ENCODE measurements at regions not wholly inside any gene's neighbourhood (a gene's known extent, or its start where the extent isn't known, plus 50 kb on each side); places are given as distances from the start of the nearest gene placed in this dataset.

DNA sequence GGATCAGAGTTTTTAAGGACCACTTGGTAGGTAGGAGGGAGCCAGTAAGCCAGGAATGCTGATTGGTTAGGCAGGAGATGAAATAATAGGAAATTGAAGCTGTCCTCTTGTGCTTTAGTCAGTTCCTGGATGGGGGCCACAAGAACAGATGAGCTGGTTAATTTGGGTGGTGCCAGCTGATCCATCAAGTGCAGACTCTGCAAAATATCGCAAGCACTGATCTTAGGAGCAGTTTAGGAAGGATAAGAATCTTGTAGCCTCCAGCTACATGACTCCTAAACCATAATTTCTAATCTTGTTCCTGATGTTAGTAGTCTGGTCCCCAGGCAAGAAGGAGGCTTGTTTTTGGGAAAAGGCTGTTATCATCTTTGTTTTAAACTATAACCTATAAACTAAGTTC, 117.9 kb upstream of the GPR12 start:
- H3K36me3 ChIP-seq (replicated peaks in 1 of 2; ENCODE audit: control insufficient read depth in 2 of 2, insufficient read depth in 2 of 2, low read length in 2 of 2), result no peaks in the 10 kb centered on the region
- no peak overlapping the region for H2BK120ac ChIP-seq (ENCODE audit: low read depth, low read length)
- no peak overlapping the region for H3K9ac ChIP-seq (ENCODE audit: low read depth, low read length, poor library complexity)
- no peak overlapping the region for H3K18ac ChIP-seq (ENCODE audit: low read length)
- peaks cover 0 to 11% (median 0%) of the 10 kb centered on the region in 3 experiments for H3K27me3 ChIP-seq (ENCODE audit: control insufficient read depth in 3 of 3, insufficient read depth in 3 of 3, low read depth in 1 of 3, low read length in 3 of 3)
- no peak overlapping the region for H3K4ac ChIP-seq (ENCODE audit: low read length)
- peaks cover 0 to 6% of the 10 kb centered on the region in 2 donors for H3K4me1 ChIP-seq (ENCODE audit: control insufficient read depth in 2 of 2, insufficient read depth in 1 of 2, low read depth in 1 of 2, low read length in 2 of 2)
- H2BK15ac ChIP-seq (ENCODE audit: low read length), result no peak overlapping the region
- DNase-seq (ENCODE audit: low spot score), result no peak
- H3K4me2 ChIP-seq (ENCODE audit: insufficient read depth, low read length, poor library complexity, severe bottlenecking), result no peak overlapping the region
- no peak overlapping the region for H4K91ac ChIP-seq (ENCODE audit: low read depth, low read length, poor library complexity)
- no peak overlapping the region for H2BK5ac ChIP-seq (ENCODE audit: low read length)
- H3K14ac ChIP-seq (ENCODE audit: low read length), result no peak overlapping the region
- H3K27ac ChIP-seq (replicated peaks; ENCODE audit: low read length), result no peak overlapping the region
- no peaks in the 10 kb centered on the region for H3K79me1 ChIP-seq (ENCODE audit: low read depth, low read length)
- no peak overlapping the region for H2AFZ ChIP-seq (ENCODE audit: low read length)
- no peak overlapping the region for H4K8ac ChIP-seq (ENCODE audit: low read depth, low read length)
- H2AK5ac ChIP-seq (ENCODE audit: low read depth, low read length), result no peak overlapping the region
- WGBS, 2 donors (ENCODE audit: extremely low coverage in 2 of 2, insufficient read length in 2 of 2, insufficient replicate concordance in 1 of 2), result no CpG with 5 or more reads among the region's 1 CpG
- peaks cover 2 to 3% of the 10 kb centered on the region in 2 donors for H3K9me3 ChIP-seq (replicated peaks in 1 of 2; ENCODE audit: control insufficient read depth in 2 of 2, insufficient read depth in 1 of 2, low read depth in 1 of 2, low read length in 2 of 2)
- no peak overlapping the region for H3K23ac ChIP-seq (ENCODE audit: low read depth, low read length, poor library complexity)
- H2BK12ac ChIP-seq (ENCODE audit: low read length), result no peak overlapping the region
- H3K4me3 ChIP-seq (ENCODE audit: low read length in 2 of 2), result no peak overlapping the region

DNA sequence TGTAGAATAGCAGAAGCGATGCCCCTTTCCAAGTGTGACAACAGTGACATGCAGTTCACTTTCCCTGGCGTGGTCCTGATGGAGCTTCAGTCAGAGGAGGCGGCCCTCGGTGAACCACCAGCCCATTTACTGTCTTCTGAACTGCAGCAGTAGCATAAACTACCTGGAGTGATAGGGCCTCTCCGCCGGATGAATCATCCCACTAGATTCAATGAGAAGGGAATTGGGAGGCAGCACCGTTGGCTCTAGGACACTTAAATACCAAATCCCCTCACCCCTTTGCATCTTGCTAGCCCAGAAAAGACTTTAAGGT, 112.8 kb upstream of the GPR12 start:
- no peak for DNase-seq (ENCODE audit: low spot score)
- Histone ChIP-seq H2BK5ac (ENCODE audit: low read length) (no peak overlapping the region), H2BK15ac (ENCODE audit: low read length) (no peak overlapping the region), H3K23ac (ENCODE audit: low read depth, low read length, poor library complexity) (no peak overlapping the region), H2BK120ac (ENCODE audit: low read depth, low read length) (no peak overlapping the region), H3K4ac (ENCODE audit: low read length) (no peak overlapping the region), H2AK5ac (ENCODE audit: low read depth, low read length) (no peak overlapping the region), H3K27me3 (ENCODE audit: control insufficient read depth in 3 of 3, insufficient read depth in 3 of 3, low read depth in 1 of 3, low read length in 3 of 3) (no peaks in the 10 kb centered on the region), H3K9me3 (replicated peaks in 1 of 2; ENCODE audit: control insufficient read depth in 2 of 2, insufficient read depth in 1 of 2, low read depth in 1 of 2, low read length in 2 of 2) (peaks cover 2 to 3% of the 10 kb centered on the region in 2 donors), H3K79me1 (ENCODE audit: low read depth, low read length) (no peaks in the 10 kb centered on the region), H2BK12ac (ENCODE audit: low read length) (no peak overlapping the region), H3K4me2 (ENCODE audit: insufficient read depth, low read length, poor library complexity, severe bottlenecking) (no peak overlapping the region), H3K36me3 (replicated peaks in 1 of 2; ENCODE audit: control insufficient read depth in 2 of 2, insufficient read depth in 2 of 2, low read length in 2 of 2) (no peaks in the 10 kb centered on the region), H2AFZ (ENCODE audit: low read length) (no peak overlapping the region), H4K91ac (ENCODE audit: low read depth, low read length, poor library complexity) (no peak overlapping the region), H3K18ac (ENCODE audit: low read length) (no peak overlapping the region), H3K4me3 (ENCODE audit: low read length in 2 of 2) (no peak overlapping the region), H3K14ac (ENCODE audit: low read length) (no peak overlapping the region), H3K27ac (replicated peaks; ENCODE audit: low read length) (no peak overlapping the region), H3K9ac (ENCODE audit: low read depth, low read length, poor library complexity) (no peak overlapping the region), H3K4me1 (ENCODE audit: control insufficient read depth in 2 of 2, insufficient read depth in 1 of 2, low read depth in 1 of 2, low read length in 2 of 2) (no peaks in the 10 kb centered on the region), H4K8ac (ENCODE audit: low read depth, low read length) (no peak overlapping the region)
- no CpG with 5 or more reads among the region's 7 CpGs for WGBS, 2 donors (ENCODE audit: extremely low coverage in 2 of 2, insufficient read length in 2 of 2, insufficient replicate concordance in 1 of 2)

DNA sequence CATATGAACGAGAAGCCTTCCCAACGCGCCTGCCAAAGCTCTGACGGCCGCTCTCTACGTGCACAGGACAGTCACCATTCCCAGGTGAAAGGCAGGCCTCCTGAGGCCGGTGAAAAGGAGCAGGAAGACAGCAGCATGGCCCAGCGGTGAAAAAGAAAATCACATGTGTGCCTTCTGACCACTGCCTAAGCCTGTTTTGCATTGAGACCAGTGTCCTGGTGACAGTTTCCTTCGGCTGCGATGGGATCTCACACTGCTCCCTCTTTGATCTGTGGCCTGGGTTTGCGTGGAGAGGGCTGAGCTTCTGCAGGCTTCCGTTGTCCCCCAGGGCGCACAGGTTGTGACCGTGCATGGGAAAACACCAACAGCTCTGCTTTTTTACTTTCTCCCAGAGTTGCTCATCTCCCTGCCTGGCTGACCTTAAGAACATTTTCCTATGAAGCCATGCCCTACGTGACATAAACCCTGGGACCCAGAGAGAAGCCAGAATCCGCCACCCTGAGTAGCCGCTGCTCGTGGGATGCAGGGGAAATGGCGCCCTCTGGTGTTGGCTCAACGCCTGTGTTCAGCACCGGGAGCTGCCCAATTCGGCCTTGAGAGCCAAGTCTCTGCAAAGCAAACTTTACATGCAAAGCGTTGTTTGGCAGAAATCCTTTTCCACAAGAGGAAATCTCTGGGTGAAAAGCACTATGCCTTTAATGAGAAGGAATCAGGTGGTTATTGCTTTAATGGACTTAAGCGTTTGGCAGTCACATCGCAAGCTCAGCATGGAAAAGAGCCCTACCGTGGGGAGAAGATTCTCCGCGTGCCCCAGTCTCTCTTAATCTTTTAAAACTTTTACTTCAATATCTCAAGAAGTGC, 112.2 kb upstream of the GPR12 start:
- no peak overlapping the region for H2AK5ac ChIP-seq (ENCODE audit: low read depth, low read length)
- no peak overlapping the region for H2AFZ ChIP-seq (ENCODE audit: low read length)

DNA sequence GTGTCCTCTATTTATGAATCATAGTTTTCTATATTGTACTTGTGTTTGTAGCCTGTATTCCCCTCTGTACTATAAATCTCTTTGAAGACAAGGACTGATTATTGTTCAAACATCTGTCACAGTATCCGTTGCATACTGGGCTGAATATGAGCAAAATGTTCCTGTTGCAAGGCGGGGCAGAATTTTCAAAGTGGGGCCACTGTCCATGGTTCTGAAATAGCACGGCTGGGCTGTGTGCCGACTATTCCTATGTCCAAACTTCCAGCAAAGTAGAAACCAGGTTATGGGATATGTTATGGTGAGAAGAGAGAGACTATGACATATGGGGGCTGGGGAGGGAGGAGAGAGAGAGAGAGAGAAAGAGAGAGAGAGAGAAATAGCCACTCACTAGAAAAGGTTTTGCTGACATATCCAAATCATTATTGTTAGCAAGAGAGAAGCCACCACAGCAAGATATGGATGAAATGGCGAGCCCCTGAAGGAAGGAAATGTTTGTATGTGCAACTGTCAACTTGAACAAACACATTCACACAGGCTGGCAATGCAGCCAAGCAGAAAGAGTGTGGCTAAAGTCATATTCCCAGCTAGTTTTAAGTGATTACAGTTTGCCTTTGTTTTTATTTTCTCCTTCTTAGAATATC, 107.0 kb upstream of the GPR12 start:
- Histone ChIP-seq H3K27ac (replicated peaks; ENCODE audit: low read length) (no peak overlapping the region), H2AK5ac (ENCODE audit: low read depth, low read length) (no peak overlapping the region), H2BK15ac (ENCODE audit: low read length) (no peak overlapping the region), H3K4ac (ENCODE audit: low read length) (no peak overlapping the region), H2BK5ac (ENCODE audit: low read length) (no peak overlapping the region), H4K91ac (ENCODE audit: low read depth, low read length, poor library complexity) (no peak overlapping the region), H3K23ac (ENCODE audit: low read depth, low read length, poor library complexity) (no peak overlapping the region), H3K4me1 (ENCODE audit: control insufficient read depth in 2 of 2, insufficient read depth in 1 of 2, low read depth in 1 of 2, low read length in 2 of 2) (no peaks in the 10 kb centered on the region), H3K79me1 (ENCODE audit: low read depth, low read length) (no peaks in the 10 kb centered on the region), H3K27me3 (ENCODE audit: control insufficient read depth in 3 of 3, insufficient read depth in 3 of 3, low read depth in 1 of 3, low read length in 3 of 3) (no peaks in the 10 kb centered on the region), H3K14ac (ENCODE audit: low read length) (no peak overlapping the region), H2BK12ac (ENCODE audit: low read length) (no peak overlapping the region), H3K9me3 (replicated peaks in 1 of 2; ENCODE audit: control insufficient read depth in 2 of 2, insufficient read depth in 1 of 2, low read depth in 1 of 2, low read length in 2 of 2) (no peaks in the 10 kb centered on the region), H2AFZ (ENCODE audit: low read length) (no peak overlapping the region), H3K4me2 (ENCODE audit: insufficient read depth, low read length, poor library complexity, severe bottlenecking) (no peak overlapping the region), H4K8ac (ENCODE audit: low read depth, low read length) (no peak overlapping the region), H3K36me3 (replicated peaks in 1 of 2; ENCODE audit: control insufficient read depth in 2 of 2, insufficient read depth in 2 of 2, low read length in 2 of 2) (no peaks in the 10 kb centered on the region), H3K18ac (ENCODE audit: low read length) (no peak overlapping the region), H3K9ac (ENCODE audit: low read depth, low read length, poor library complexity) (no peak overlapping the region), H2BK120ac (ENCODE audit: low read depth, low read length) (no peak overlapping the region), H3K4me3 (ENCODE audit: low read length in 2 of 2) (no peak overlapping the region)
- WGBS, 2 donors (ENCODE audit: extremely low coverage in 2 of 2, insufficient read length in 2 of 2, insufficient replicate concordance in 1 of 2), result no CpG with 5 or more reads among the region's 5 CpGs
- DNase-seq (ENCODE audit: low spot score), result peak; percentile 40

More for the DNA sequence above, 112.2 kb upstream of the GPR12 start:
- Histone ChIP-seq H3K4ac (ENCODE audit: low read length) (no peak overlapping the region), H4K91ac (ENCODE audit: low read depth, low read length, poor library complexity) (no peak overlapping the region), H3K36me3 (replicated peaks in 1 of 2; ENCODE audit: control insufficient read depth in 2 of 2, insufficient read depth in 2 of 2, low read length in 2 of 2) (no peaks in the 10 kb centered on the region), H3K27ac (replicated peaks; ENCODE audit: low read length) (no peak overlapping the region), H3K79me1 (ENCODE audit: low read depth, low read length) (no peaks in the 10 kb centered on the region), H3K4me3 (ENCODE audit: low read length in 2 of 2) (no peak overlapping the region), H2BK15ac (ENCODE audit: low read length) (no peak overlapping the region), H3K4me1 (ENCODE audit: control insufficient read depth in 2 of 2, insufficient read depth in 1 of 2, low read depth in 1 of 2, low read length in 2 of 2) (no peaks in the 10 kb centered on the region), H3K4me2 (ENCODE audit: insufficient read depth, low read length, poor library complexity, severe bottlenecking) (no peak overlapping the region), H3K23ac (ENCODE audit: low read depth, low read length, poor library complexity) (no peak overlapping the region), H3K14ac (ENCODE audit: low read length) (no peak overlapping the region), H3K9ac (ENCODE audit: low read depth, low read length, poor library complexity) (no peak overlapping the region), H2BK120ac (ENCODE audit: low read depth, low read length) (no peak overlapping the region), H4K8ac (ENCODE audit: low read depth, low read length) (no peak overlapping the region), H3K9me3 (replicated peaks in 1 of 2; ENCODE audit: control insufficient read depth in 2 of 2, insufficient read depth in 1 of 2, low read depth in 1 of 2, low read length in 2 of 2) (peaks cover 0 to 3% of the 10 kb centered on the region in 2 donors), H3K27me3 (ENCODE audit: control insufficient read depth in 3 of 3, insufficient read depth in 3 of 3, low read depth in 1 of 3, low read length in 3 of 3) (no peaks in the 10 kb centered on the region), H3K18ac (ENCODE audit: low read length) (no peak overlapping the region), H2BK12ac (ENCODE audit: low read length) (no peak overlapping the region), H2BK5ac (ENCODE audit: low read length) (no peak overlapping the region)
- WGBS, 2 donors (ENCODE audit: extremely low coverage in 2 of 2, insufficient read length in 2 of 2, insufficient replicate concordance in 1 of 2), result no CpG with 5 or more reads among the region's 28 CpGs
- DNase-seq (ENCODE audit: low spot score), result peak; percentile 59

Measured in neuronal stem cell (in vitro differentiated cells).